Astrocyte (in vitro differentiated cells and primary cell): ENCODE measurements at regions not wholly inside any gene's neighbourhood (a gene's known extent, or its start where the extent isn't known, plus 50 kb on each side); places are given as distances from the start of the nearest gene placed in this dataset.

ENCODE experiments used
- DNase-seq: peaks from one replicate; pipeline ENCODE4 v3.0.0-alpha.2; 2010; ENCODE audit warnings: low read depth
- FAIRE-seq: peaks from 2 replicates; lab custom pipeline; 2011; peaks lifted over from hg19 to GRCh38; lab: Jason Lieb, UNC
- H2AFZ ChIP-seq: 2 replicates; pipeline ENCODE4 v1.6.0; 2012; ENCODE audit warnings: low read depth, low read length, inconsistent platforms
- H3K27ac ChIP-seq: 2 replicates; pipeline ENCODE4 v1.5.1; 2011; ENCODE audit warnings: low read depth, low read length, inconsistent platforms
- H3K27me3 ChIP-seq: 2 replicates; pipeline ENCODE4 v1.6.0; 2011; ENCODE audit warnings: low read length, inconsistent platforms; ENCODE audit not compliant: insufficient read depth
- H3K36me3 ChIP-seq: 2 replicates; pipeline ENCODE4 v1.5.1; 2011; ENCODE audit warnings: low read length, inconsistent platforms; ENCODE audit not compliant: insufficient read depth
- H3K4me1 ChIP-seq: 2 replicates; pipeline ENCODE4 v1.5.1; 2011; ENCODE audit warnings: low read length, inconsistent platforms; ENCODE audit not compliant: insufficient read depth
- H3K4me2 ChIP-seq: 2 replicates; pipeline ENCODE4 v1.6.0; 2012; ENCODE audit warnings: low read length, inconsistent platforms
- H3K4me3 ChIP-seq: 2 replicates; pipeline ENCODE4 v1.5.1; 2011; ENCODE audit warnings: low read depth, mild to moderate bottlenecking, low read length, inconsistent platforms; ENCODE audit not compliant: insufficient read depth
- H3K79me2 ChIP-seq: 2 replicates; pipeline ENCODE4 v1.6.0; 2012; ENCODE audit warnings: mild to moderate bottlenecking, low read length, inconsistent platforms; ENCODE audit not compliant: insufficient read depth
- H3K9ac ChIP-seq: 2 replicates; pipeline ENCODE4 v1.6.0; 2012; ENCODE audit warnings: mild to moderate bottlenecking, low read length, inconsistent platforms
- H3K9me3 ChIP-seq: 2 replicates; pipeline ENCODE4 v1.5.1; 2012; ENCODE audit warnings: low read depth, mild to moderate bottlenecking, low read length, inconsistent platforms; ENCODE audit not compliant: insufficient read depth
- H4K20me1 ChIP-seq: 2 replicates; pipeline ENCODE4 v1.6.0; 2012; ENCODE audit warnings: low read length, inconsistent platforms; ENCODE audit not compliant: insufficient read depth
- H3K27ac Mint-ChIP-seq: one replicate; pipeline ENCODE4 v1.8.0; 2021; ENCODE audit warnings: mild to moderate bottlenecking, mixed read lengths; ENCODE audit not compliant: unreplicated experiment
- H3K27me3 Mint-ChIP-seq: one replicate; pipeline ENCODE4 v1.8.0; 2021; ENCODE audit warnings: low read depth, mixed read lengths; ENCODE audit not compliant: unreplicated experiment
- H3K36me3 Mint-ChIP-seq: one replicate; pipeline ENCODE4 v1.8.0; 2021; ENCODE audit warnings: low read depth, mixed read lengths; ENCODE audit not compliant: unreplicated experiment
- H3K4me1 Mint-ChIP-seq: one replicate; pipeline ENCODE4 v1.8.0; 2021; ENCODE audit warnings: low read depth, mixed read lengths; ENCODE audit not compliant: unreplicated experiment
- H3K4me3 Mint-ChIP-seq: one replicate; pipeline ENCODE4 v1.8.0; 2021; ENCODE audit warnings: mild to moderate bottlenecking, moderate library complexity, mixed read lengths; ENCODE audit not compliant: unreplicated experiment
- H3K9me3 Mint-ChIP-seq: one replicate; pipeline ENCODE4 v1.8.0; 2021; ENCODE audit warnings: mild to moderate bottlenecking, mixed read lengths; ENCODE audit not compliant: unreplicated experiment
- EZH2 ChIP-seq: IDR thresholded peaks from 2 replicates; pipeline ENCODE4 v1.6.1; 2012; ENCODE audit warnings: mild to moderate bottlenecking, low read length, inconsistent platforms; ENCODE audit not compliant: insufficient read depth
- TF ChIP-seq, protein P1 (sequence below): IDR thresholded peaks from 2 replicates; pipeline ENCODE4 v1.5.1; 2011; ENCODE audit warnings: low read depth, mild to moderate bottlenecking, inconsistent platforms, low read length, moderate library complexity; ENCODE audit not compliant: insufficient read depth

DNA sequence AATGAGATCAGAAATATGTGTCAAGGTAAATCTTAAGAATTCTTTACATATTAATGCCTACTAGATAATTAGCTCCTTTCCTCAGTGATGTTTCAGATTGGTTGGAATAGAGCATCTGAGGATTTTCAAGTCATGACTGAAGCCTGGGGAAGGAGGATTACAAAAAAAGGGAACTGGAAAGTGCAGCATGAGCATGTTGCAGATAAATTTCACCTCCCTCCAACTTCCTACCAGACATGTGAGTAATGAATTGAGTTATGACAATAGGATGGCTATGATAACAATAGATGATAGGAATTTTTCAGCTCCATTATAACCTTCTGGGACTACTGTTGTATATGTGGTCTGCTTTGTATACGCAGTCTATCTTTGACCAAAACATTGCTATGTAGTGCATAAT is 104.2 kb upstream of the RAB18 start:
- Mint-ChIP-seq H3K27ac (no peak overlapping the region), H3K36me3 (no peaks in the 10 kb centered on the region), H3K4me3 (no peak overlapping the region), H3K4me1 (no peaks in the 10 kb centered on the region), H3K9me3 (no peaks in the 10 kb centered on the region), H3K27me3 (no peaks in the 10 kb centered on the region)
- Histone ChIP-seq H3K9ac (no peak overlapping the region), H3K9me3 (no peaks in the 10 kb centered on the region), H3K36me3 (no peaks in the 10 kb centered on the region), H3K79me2 (no peaks in the 10 kb centered on the region), H3K4me1 (no peaks in the 10 kb centered on the region), H3K4me3 (no peak overlapping the region), H2AFZ (no peak overlapping the region), H4K20me1 (no peaks in the 10 kb centered on the region), H3K27ac (no peak overlapping the region), H3K4me2 (no peak overlapping the region), H3K27me3 (no peaks in the 10 kb centered on the region)
- DNase-seq (no peak), FAIRE-seq (no peak)
- TF ChIP-seq, protein P1, sequence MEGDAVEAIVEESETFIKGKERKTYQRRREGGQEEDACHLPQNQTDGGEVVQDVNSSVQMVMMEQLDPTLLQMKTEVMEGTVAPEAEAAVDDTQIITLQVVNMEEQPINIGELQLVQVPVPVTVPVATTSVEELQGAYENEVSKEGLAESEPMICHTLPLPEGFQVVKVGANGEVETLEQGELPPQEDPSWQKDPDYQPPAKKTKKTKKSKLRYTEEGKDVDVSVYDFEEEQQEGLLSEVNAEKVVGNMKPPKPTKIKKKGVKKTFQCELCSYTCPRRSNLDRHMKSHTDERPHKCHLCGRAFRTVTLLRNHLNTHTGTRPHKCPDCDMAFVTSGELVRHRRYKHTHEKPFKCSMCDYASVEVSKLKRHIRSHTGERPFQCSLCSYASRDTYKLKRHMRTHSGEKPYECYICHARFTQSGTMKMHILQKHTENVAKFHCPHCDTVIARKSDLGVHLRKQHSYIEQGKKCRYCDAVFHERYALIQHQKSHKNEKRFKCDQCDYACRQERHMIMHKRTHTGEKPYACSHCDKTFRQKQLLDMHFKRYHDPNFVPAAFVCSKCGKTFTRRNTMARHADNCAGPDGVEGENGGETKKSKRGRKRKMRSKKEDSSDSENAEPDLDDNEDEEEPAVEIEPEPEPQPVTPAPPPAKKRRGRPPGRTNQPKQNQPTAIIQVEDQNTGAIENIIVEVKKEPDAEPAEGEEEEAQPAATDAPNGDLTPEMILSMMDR: no peak
- no peak for TF ChIP-seq EZH2

DNA sequence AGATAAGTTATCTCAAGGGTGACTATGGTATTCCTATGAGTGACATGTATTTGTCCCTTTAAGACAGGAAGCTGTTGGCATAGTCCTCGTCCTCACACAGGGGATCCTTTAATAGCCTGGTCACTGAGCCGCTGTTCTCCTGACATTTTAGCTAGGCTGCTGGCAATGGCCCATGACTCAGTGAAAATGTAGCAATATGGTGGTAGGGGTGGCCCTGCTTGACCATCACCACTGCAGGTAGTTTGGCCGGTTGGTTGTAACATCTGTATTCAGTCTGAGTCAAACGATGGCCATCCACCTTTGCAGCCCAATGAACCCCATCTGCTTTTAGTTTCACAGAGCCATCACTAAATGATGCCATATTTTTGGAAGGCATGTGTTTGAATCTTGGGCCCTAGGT is 110.1 kb upstream of the RAB18 start:
- Histone ChIP-seq H3K4me3 (no peak overlapping the region), H3K9me3 (no peaks in the 10 kb centered on the region), H3K4me2 (no peak overlapping the region), H3K27ac (no peak overlapping the region), H3K4me1 (no peaks in the 10 kb centered on the region), H3K79me2 (no peaks in the 10 kb centered on the region), H3K36me3 (no peaks in the 10 kb centered on the region), H4K20me1 (no peaks in the 10 kb centered on the region), H3K9ac (no peak overlapping the region), H2AFZ (no peak overlapping the region), H3K27me3 (no peaks in the 10 kb centered on the region)
- H3K27ac Mint-ChIP-seq: no peak overlapping the region
- H3K36me3 Mint-ChIP-seq: no peaks in the 10 kb centered on the region
- no peak for FAIRE-seq
- H3K9me3 Mint-ChIP-seq: peaks cover 2% of the 10 kb centered on the region
- TF ChIP-seq EZH2: no peak
- TF ChIP-seq, protein P1: no peak
- H3K4me1 Mint-ChIP-seq: no peaks in the 10 kb centered on the region
- no peak overlapping the region for H3K4me3 Mint-ChIP-seq
- no peaks in the 10 kb centered on the region for H3K27me3 Mint-ChIP-seq
- no peak for DNase-seq

DNA sequence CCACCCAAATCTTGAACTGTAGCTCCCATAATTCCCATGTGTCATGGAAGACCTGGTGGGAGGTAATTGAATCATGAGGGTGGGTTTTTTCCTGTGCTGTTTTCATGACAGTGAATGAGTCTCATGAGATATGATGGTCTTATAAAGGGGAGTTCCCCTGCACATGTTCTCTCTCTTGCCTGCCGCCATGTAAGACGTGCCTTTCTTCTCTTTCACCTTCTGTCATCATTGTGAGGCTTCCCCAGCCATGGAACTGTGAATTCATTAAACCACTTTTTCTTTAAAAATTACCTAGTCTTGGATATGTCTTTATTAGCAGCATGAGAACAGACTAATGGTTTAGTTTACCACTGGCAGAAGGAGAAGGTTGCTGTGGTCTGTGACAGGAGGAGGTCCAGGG is 111.5 kb upstream of the RAB18 start:
- TF ChIP-seq, protein P1: no peak
- TF ChIP-seq EZH2: no peak
- Histone ChIP-seq H2AFZ (no peak overlapping the region), H3K27me3 (no peaks in the 10 kb centered on the region), H3K27ac (no peak overlapping the region), H4K20me1 (no peaks in the 10 kb centered on the region), H3K4me1 (no peaks in the 10 kb centered on the region), H3K4me2 (no peak overlapping the region), H3K79me2 (no peaks in the 10 kb centered on the region), H3K9me3 (no peaks in the 10 kb centered on the region), H3K36me3 (no peaks in the 10 kb centered on the region), H3K4me3 (no peak overlapping the region), H3K9ac (no peak overlapping the region)
- H3K9me3 Mint-ChIP-seq: peaks cover 2% of the 10 kb centered on the region
- no peak overlapping the region for H3K27ac Mint-ChIP-seq
- H3K36me3 Mint-ChIP-seq: no peaks in the 10 kb centered on the region
- H3K27me3 Mint-ChIP-seq: no peaks in the 10 kb centered on the region
- H3K4me3 Mint-ChIP-seq: no peak overlapping the region
- DNase-seq (no peak), FAIRE-seq (no peak)
- H3K4me1 Mint-ChIP-seq: no peaks in the 10 kb centered on the region
